OCI-LY3 (cell line): ENCODE measurements at regions not wholly inside any gene's neighbourhood (a gene's known extent, or its start where the extent isn't known, plus 50 kb on each side); places are given as distances from the start of the nearest gene placed in this dataset.
A peak's percentile ranks its signal among the peaks of the same experiment; 100 is the strongest.

ENCODE experiments used
- H2AFZ ChIP-seq: fragments of 200-600, 300-600 bp; shearing (Covaris generic); 2 replicates; pipeline ENCODE4 v1.6.0; 2014; ENCODE audit warnings: antibody characterized with exemption, low read depth, low read length
- H3K27ac ChIP-seq: fragments of 200-600, 300-600 bp; sonication (generic); 2 replicates; pipeline ENCODE4 v1.5.1; 2014; ENCODE audit warnings: mild to moderate bottlenecking, low read length, moderate library complexity, mixed read lengths
- H3K27me3 ChIP-seq: fragments of 200-600, 300-600 bp; sonication (generic); 2 replicates; pipeline ENCODE4 v1.6.1; 2014; ENCODE audit warnings: low read depth, low read length, mixed read lengths
- H3K36me3 ChIP-seq: fragments of 200-600, 300-600 bp; sonication (generic); replicated peaks from 2 replicates; pipeline ENCODE3; 2014; ENCODE audit warnings: low read depth, low read length, mixed read lengths
- H3K4me1 ChIP-seq: fragments of 300-600, 200-600 bp; sonication (generic); 2 replicates; pipeline ENCODE4 v1.6.1; 2014; ENCODE audit warnings: low read length, mixed read lengths
- H3K4me2 ChIP-seq: fragments of 200-600, 300-600 bp; sonication (generic); 2 replicates; pipeline ENCODE4 v1.6.1; 2014; ENCODE audit warnings: low read length, mixed read lengths
- H3K4me3 ChIP-seq: fragments of 300-600, 200-600 bp; sonication (generic); 2 replicates; pipeline ENCODE4 v1.5.1; 2014; ENCODE audit warnings: antibody characterized with exemption, mild to moderate bottlenecking, low read length, moderate library complexity
- H3K79me2 ChIP-seq: fragments of 300-600, 200-600 bp; shearing (Covaris generic); 2 replicates; pipeline ENCODE4 v1.6.1; 2014; ENCODE audit warnings: mild to moderate bottlenecking, low read length, mixed read lengths
- H3K9ac ChIP-seq: fragments of 300-600, 200-600 bp; shearing (Covaris generic); 2 replicates; pipeline ENCODE4 v1.6.0; 2014; ENCODE audit warnings: mild to moderate bottlenecking, low read length, moderate library complexity
- H3K9me3 ChIP-seq: fragments of 200-600, 300-600 bp; shearing (Covaris generic); 2 replicates; pipeline ENCODE4 v1.6.1; 2014; ENCODE audit warnings: low read length, mixed read lengths; ENCODE audit not compliant: insufficient read depth
- H4K20me1 ChIP-seq: fragments of 200-600, 300-600 bp; sonication (generic); 2 replicates; pipeline ENCODE4 v1.6.1; 2016; ENCODE audit warnings: low read length, mixed read lengths; ENCODE audit not compliant: insufficient read depth
- CTCF ChIP-seq: fragments of 200-600, 300-600 bp; sonication (generic); IDR thresholded peaks from 2 replicates; pipeline ENCODE4 v1.5.1; 2014; ENCODE audit warnings: antibody characterized with exemption, low read length, low read depth
- EZH2phosphoT487 ChIP-seq: fragments of 200-600 bp; shearing (Covaris generic); IDR thresholded peaks from 2 replicates; pipeline ENCODE4 v1.6.1; 2018; ENCODE audit warnings: antibody characterized with exemption, mixed run types, low read depth

DNA sequence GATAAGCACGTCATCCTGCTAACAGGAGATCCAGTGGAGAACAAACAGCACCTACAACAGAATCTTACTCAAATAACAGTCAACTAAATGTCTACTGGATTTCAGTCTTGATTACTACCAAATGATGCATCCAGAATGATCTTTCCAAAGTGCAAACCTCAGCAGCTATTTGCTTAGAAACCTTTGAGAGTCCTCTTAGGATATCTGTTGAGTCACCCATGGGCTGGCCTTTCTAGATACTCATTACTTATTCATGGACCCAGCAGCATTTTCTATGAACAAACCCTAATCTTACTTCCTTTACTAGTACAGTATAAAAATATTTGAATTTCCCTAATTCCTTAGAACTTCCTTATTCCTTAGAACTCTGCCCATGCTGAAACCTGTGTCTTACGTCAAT lies 118.5 kb upstream of the PABPC4L start:
- no peaks in the 10 kb centered on the region for H3K79me2 ChIP-seq
- H3K36me3 ChIP-seq, result no peaks in the 10 kb centered on the region
- TF ChIP-seq CTCF, result no peak
- no peak for TF ChIP-seq EZH2phosphoT487
- no peak overlapping the region for H3K9ac ChIP-seq
- H3K4me1 ChIP-seq, result peaks cover 11% of the 10 kb centered on the region
- H2AFZ ChIP-seq, result no peak overlapping the region
- no peaks in the 10 kb centered on the region for H3K27me3 ChIP-seq
- H3K4me2 ChIP-seq, result no peak overlapping the region
- no peaks in the 10 kb centered on the region for H4K20me1 ChIP-seq
- H3K27ac ChIP-seq, result no peak overlapping the region
- no peaks in the 10 kb centered on the region for H3K9me3 ChIP-seq
- H3K4me3 ChIP-seq, result no peak overlapping the region

- Histone ChIP-seq H3K79me2 (no peaks in the 10 kb centered on the region), H3K9ac (no peak overlapping the region), H3K27ac (no peak overlapping the region), H3K9me3 (no peaks in the 10 kb centered on the region), H3K36me3 (no peaks in the 10 kb centered on the region), H3K27me3 (no peaks in the 10 kb centered on the region), H4K20me1 (no peaks in the 10 kb centered on the region), H3K4me1 (no peaks in the 10 kb centered on the region), H3K4me3 (no peak overlapping the region), H2AFZ (no peak overlapping the region), H3K4me2 (no peak overlapping the region)
- TF ChIP-seq EZH2phosphoT487 (no peak), CTCF (no peak)
Measured at GRCh38 chr4:134313591-134313990, 112.0 kb upstream of the PABPC4L start.

DNA sequence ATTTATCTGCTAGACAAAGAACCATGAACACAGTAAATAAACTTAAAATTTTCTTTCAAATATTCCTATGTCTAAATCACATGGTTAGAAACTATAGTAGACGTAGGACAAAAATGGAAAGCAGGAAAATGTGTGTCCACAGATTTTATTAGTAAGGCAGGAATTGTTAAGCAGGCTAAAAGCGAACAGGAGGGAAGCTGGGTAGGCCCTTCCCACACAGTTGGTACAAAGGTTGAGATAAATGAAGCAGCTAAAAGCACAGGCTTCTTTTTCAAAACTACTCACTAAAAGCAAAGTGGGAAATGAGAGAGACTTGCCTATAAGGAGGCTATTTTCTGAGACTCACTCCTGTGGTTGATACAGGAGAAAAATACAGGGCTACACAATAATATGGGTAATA lies 108.1 kb upstream of the PABPC4L start:
- Histone ChIP-seq H3K79me2 (no peaks in the 10 kb centered on the region), H3K27me3 (no peaks in the 10 kb centered on the region), H3K4me2 (no peak overlapping the region), H3K4me3 (no peak overlapping the region), H3K27ac (no peak overlapping the region), H3K36me3 (no peaks in the 10 kb centered on the region), H3K9ac (no peak overlapping the region), H2AFZ (no peak overlapping the region), H3K4me1 (no peaks in the 10 kb centered on the region), H3K9me3 (no peaks in the 10 kb centered on the region), H4K20me1 (no peaks in the 10 kb centered on the region)
- TF ChIP-seq CTCF, result no peak
- no peak for TF ChIP-seq EZH2phosphoT487

DNA sequence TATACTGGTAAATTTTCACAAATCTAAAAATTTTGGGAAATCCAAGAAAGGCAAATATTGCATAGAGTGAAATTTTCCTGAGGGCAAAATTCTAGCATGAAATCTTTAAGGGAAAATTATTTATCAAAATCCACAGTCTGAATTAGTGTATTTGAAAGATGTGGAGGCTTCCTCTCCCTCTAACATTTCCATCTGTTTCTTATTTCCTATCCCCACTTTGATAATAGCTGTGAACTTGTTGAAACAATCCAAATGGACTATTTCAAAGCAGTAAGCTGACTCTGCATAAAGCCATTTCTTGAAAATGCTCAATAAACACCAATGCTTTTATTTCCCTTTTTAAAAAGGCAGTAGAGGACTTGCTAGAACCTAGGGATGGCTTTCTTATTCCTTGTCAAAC lies 107.3 kb upstream of the PABPC4L start:
- TF ChIP-seq CTCF, result no peak
- no peak for TF ChIP-seq EZH2phosphoT487
- Histone ChIP-seq H4K20me1 (no peaks in the 10 kb centered on the region), H3K9me3 (no peaks in the 10 kb centered on the region), H3K36me3 (no peaks in the 10 kb centered on the region), H3K27ac (no peak overlapping the region), H3K4me3 (no peak overlapping the region), H3K4me2 (no peak overlapping the region), H3K27me3 (no peaks in the 10 kb centered on the region), H3K79me2 (no peaks in the 10 kb centered on the region), H2AFZ (0 out of 2 replicates have a peak overlapping the region, but pooled peaks have one; percentile 50), H3K4me1 (no peaks in the 10 kb centered on the region), H3K9ac (no peak overlapping the region)
